Renal pelvis (tissue), 1 donor: ENCODE measurements at regions not wholly inside any gene's neighbourhood (a gene's known extent, or its start where the extent isn't known, plus 50 kb on each side); places are given as distances from the start of the nearest gene placed in this dataset.
"Not testable (repeated sequence)": the region's sequence is repeated elsewhere in the genome, so short reads cannot be mapped to it uniquely, and the experiment has no call there.

ENCODE experiments used
- DNase-seq: peaks from one replicate; pipeline ENCODE4 v3.0.0-alpha.2; 2013

- no peak for DNase-seq
Measured at GRCh38 chr7:125462615-125463014, 533.0 kb upstream of the POT1 start.

GRCh38 chr7:125459038-125459437 is 529.4 kb upstream of the POT1 start:
- no peak for DNase-seq

- DNase-seq: no peak
Measured at GRCh38 chr7:125450749-125451148, 521.1 kb upstream of the POT1 start.

- DNase-seq: peak; percentile 56
Measured at GRCh38 chr7:125445836-125446235, 516.2 kb upstream of the POT1 start.

GRCh38 chr7:125444864-125445263 is 515.2 kb upstream of the POT1 start:
- DNase-seq: no peak

- DNase-seq: no peak
Measured at GRCh38 chr7:125436220-125436619, 506.6 kb upstream of the POT1 start.

- no peak for DNase-seq
Measured at GRCh38 chr7:125431349-125431748, 501.7 kb upstream of the POT1 start.

GRCh38 chr7:125430013-125430412 is 500.4 kb upstream of the POT1 start:
- no peak for DNase-seq

- DNase-seq: no peak
Measured at GRCh38 chr7:125427676-125428075, 498.1 kb upstream of the POT1 start.

- no peak for DNase-seq
Measured at GRCh38 chr7:125425506-125425905, 495.9 kb upstream of the POT1 start.

- no peak for DNase-seq
Measured at GRCh38 chr7:125424721-125425120, 495.1 kb upstream of the POT1 start.

- DNase-seq: no peak
Measured at GRCh38 chr7:125423458-125424155, 494.0 kb upstream of the POT1 start.

GRCh38 chr7:125421407-125421806 is 491.8 kb upstream of the POT1 start:
- DNase-seq: not testable (repeated sequence)

GRCh38 chr7:125412890-125413665 is 483.5 kb upstream of the POT1 start:
- DNase-seq: no peak

GRCh38 chr7:125409921-125410320 is 480.3 kb upstream of the POT1 start:
- DNase-seq: no peak

GRCh38 chr7:125406111-125406510 is 476.5 kb upstream of the POT1 start:
- DNase-seq: no peak

- no peak for DNase-seq
Measured at GRCh38 chr7:125399408-125399807, 469.8 kb upstream of the POT1 start.

- no peak for DNase-seq
Measured at GRCh38 chr7:125396466-125397151, 467.0 kb upstream of the POT1 start.

- no peak for DNase-seq
Measured at GRCh38 chr7:125391921-125392320, 462.3 kb upstream of the POT1 start.

- no peak for DNase-seq
Measured at GRCh38 chr7:125390981-125391380, 461.4 kb upstream of the POT1 start.

- DNase-seq: no peak
Measured at GRCh38 chr7:125386211-125386610, 456.6 kb upstream of the POT1 start.

- DNase-seq: no peak
Measured at GRCh38 chr7:125383324-125383723, 453.7 kb upstream of the POT1 start.

- DNase-seq: no peak
Measured at GRCh38 chr7:125382401-125382800, 452.8 kb upstream of the POT1 start.
